ENCODE measurements at regions not wholly inside any gene's neighbourhood (a gene's known extent, or its start where the extent isn't known, plus 50 kb on each side); places are given as distances from the start of the nearest gene placed in this dataset.

DNA sequence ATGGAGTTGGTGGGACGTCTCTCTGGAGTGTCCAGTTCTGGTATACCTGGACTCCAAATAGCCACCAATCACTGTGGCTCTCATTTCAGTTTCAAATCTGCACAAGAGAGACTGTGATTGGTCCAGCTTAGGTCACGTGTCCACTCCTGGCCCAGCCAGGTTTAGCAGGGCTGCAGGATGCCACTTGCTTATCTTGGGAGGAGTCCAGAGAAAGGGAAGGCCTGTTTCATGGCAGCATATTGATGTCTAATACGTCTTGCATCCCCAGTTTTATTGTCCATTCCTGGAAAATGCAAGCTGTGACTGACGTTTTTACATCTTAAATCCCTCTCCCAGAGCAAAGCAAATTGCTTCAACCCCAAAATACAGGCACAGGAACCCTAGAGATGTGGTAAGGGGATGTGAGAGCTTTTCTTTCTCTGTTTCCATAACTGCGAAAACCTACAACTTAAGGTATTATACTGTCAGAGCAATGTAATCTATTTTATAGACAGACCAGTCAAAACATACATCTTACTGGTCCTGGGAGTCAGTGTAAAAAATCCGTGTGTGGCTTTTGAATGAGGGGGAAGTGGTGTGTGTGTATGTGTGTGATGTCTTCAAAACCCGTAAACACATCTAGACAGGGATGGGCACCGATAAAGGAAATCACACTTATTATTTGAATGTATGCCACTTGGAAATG is 274.4 kb downstream of the TLE3 start:
- DNase-seq (ENCODE audit: low read depth): no peak

DNA sequence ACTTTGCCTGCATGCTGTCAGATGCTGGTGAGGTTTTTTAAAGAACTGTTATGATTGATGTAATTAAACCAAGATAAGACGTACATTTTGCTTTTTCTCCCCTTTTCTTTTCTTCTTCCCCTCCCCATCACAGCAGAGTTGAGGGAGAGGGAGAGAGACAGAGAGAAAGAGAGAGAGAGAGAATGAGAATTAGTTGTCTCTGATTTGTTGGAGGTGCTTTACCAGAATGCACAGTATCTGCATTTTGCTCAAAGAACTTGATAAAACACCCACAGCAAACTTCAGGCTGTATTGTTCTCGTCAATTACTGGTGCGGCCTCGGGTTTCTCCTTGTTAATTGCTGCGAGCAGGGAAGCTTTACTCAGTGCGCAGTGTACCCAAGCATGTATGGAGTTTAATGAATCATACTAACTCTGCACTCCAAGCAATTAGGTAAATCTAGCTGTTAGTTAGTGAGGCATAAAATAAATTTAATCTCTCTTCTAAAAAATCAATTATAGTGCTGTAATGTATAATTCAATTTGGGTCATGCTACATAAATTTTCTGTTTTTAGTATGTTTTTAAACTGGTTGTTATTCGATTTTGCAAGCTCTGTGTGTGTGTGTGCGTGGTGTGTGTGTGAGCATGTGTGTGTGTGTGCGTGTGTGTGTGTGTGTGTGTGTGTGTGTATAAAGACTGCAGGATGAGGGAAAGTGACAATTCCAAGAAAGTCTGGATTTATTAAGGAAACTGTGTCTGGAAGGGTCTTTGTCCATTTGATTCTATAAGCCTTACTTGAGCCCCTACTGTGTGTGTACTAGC is 273.4 kb downstream of the TLE3 start:
- DNase-seq (ENCODE audit: low read depth): no peak

DNA sequence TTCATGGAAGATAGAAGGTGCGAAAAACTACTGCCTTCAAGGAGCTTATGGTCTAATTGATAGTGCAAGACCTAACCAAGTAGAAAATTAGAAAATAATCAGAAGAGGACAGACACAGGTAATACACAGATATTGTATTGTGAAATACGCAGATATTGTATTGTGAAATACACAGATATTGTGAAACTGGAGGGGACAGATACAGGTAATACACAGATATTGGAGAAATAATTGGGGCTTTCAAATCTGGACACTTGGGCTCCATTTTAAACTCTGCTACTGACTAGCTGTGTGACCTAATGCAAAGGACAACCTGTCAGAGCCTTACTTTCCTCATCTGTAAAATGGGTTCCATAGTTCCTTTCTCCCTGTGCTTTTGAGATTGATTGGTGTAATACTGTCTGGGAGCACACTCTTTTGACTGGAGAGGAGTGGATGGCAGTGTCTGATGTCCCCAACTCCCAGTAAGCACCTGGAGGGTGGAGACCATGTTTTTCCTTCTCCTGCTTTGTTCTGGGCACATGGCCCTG is 272.8 kb downstream of the TLE3 start:
- DNase-seq (ENCODE audit: low read depth): no peak

DNA sequence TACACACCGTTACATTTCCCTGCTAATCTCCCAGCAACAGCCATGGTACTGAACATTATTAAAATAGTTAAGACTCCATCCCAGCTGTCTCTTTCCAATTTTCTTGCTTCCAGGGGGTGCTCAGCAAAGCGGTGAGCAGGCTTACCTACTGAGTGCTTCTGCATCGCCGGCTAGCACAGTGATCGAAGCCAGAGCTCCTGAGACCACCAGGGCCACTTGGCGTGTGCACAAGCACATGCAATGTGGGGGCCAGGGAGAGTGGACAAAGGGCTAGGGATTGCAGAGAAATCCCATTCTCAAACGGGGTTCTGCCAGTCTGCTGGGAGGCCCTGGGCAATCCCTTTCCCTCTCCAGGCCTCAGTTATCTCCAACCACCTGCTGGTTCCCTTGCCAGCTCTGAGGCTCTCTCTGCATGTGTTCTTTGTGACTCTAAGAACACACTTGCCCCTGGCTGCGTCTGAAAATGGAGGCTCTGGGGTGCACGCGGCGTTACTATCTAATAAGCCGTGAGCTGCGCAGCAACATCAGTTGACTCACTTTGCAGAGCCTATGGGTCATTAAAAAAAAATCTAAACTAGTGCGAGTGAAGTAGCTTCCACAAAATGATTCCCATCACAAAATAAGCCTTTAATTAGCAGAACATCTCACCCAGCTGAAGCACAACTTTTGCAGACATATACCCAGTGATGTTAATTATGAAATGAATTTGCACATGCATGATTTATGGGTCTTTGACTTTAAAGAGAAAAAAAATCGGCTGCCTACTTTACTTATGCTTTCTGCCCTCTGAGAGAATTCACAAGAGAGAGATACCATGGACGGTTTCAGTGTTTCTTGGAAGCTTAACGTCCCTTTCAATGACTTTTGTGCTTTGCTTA is 271.5 kb downstream of the TLE3 start:
- no peak for DNase-seq (ENCODE audit: low read depth)

DNA sequence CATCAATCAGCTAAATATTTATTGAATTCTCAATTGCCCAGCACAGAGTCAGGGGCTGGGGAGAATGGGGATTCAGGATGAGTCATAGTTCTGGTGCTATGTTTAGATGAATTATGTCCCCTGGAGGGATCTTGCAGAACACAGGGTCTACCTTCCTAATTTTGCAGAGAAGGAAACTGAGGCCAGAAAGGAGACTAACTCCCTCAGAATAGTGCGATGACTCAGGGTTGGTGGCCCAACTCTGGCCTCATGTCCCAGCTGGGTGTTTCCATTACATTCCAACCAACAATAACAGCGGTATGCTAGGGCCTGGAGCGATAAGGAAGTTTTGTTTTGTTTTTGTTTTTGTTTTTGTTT is 270.9 kb downstream of the TLE3 start:
- DNase-seq (ENCODE audit: low read depth): no peak

DNA sequence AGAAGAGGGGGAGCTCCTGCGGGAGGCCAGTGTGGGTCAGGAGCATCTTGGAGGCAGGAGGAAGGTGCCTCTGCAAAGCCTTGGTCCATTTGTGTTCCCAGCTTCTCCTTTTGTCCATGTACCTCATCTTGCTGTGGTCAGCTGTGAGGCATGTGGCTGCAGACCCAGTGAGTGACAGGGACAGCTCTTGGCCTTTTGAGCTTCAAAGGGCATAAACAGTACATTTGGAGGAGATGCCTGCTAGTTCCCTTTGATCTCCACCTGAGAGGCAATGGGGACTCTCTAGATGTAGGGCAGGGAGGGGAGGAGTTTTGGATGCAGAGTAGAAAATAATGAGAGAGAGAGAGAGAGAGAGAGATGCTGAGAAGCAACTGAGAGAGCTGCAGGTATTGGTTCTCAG is 270.0 kb downstream of the TLE3 start:
- no peak for DNase-seq (ENCODE audit: low read depth)

DNA sequence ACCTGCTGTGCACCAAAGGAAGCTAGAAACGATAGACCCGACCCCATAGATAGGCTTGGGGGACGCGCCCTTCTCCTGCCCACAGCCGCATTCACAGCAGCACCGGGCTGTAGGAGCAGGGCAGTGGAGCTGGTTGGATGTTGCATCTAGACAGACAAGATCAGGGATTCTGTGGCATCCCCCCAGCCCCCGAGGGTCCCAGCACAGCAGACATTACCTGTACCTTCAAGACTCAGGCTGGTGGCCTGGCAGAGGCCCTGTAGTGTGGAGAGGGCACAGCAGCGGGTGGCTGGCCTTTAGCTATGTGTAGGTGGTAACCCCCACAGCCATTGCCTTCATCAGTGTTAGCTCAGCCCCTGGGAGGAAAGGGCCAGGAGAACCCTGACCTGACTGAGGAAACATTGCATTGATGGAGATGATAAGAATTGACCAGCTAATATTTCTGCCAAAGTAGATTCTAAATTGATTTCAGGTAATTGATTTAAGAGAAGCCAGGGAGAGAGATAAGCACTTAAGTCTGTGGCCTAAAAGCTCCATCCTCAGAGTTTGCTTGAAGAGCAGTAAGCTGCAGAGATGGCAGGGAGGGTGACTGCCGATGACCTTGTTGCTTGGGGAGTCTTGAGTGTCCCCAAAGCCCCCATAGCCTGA is 269.4 kb downstream of the TLE3 start:
- DNase-seq (ENCODE audit: low read depth): no peak

DNA sequence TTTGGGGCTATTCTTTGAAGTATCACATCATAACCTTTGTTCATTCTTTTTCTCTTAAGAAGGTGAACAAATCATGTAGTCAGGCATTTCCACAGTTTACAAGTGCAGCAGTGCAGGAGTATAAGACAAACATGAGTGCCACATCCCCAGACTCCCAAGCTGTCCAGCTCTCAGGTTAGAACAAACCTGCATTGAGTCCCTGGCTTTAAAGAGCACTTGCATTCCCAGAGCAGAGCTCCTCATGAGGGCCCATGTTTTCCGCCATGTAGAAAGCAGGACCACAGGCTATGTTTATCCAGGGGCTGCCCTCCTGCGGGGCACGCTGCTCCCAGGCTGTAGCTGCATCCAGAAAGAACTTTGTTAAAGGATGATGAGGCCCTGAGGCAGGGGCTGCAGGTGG is 267.7 kb downstream of the TLE3 start:
- DNase-seq (ENCODE audit: low read depth): no peak

DNA sequence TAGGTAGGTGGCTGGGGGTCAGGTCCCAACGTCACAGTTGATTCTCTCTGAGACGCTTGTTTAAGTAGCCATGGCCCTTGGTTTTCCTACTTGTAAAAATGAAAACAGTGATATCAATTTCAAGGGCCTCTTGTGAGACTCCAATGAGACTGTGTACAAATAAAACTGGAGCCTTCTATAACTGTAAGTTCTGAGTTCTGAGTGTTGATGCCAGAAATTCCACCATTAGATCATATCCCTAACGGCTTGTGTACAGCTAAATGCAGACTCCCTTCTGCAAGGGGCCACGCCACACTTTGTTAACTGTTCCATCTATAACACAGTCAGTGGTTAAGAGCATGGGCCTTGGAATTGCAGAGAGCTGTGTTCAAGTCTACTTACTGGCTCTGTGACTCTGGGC is 267.3 kb downstream of the TLE3 start:
- DNase-seq (ENCODE audit: low read depth): no peak

DNA sequence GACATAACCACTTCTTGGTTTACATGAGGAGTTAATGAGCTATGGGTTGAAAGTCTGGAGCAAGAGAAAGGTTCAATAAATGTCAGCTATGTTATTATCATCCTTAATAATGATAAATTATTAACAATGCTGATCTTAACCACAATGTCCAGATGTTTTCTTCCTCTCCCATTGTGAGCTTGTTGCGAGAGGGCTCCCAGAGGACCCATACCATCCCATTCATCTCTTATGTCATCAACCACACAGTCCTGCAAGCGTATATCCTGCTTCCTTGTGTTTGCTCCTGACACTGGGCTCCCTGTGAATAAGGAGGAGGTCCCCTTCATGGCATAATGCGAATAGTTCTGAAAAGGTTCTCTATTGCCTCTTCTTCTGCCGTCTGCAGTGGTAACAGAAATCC is 266.8 kb downstream of the TLE3 start:
- DNase-seq (ENCODE audit: low read depth): no peak

DNA sequence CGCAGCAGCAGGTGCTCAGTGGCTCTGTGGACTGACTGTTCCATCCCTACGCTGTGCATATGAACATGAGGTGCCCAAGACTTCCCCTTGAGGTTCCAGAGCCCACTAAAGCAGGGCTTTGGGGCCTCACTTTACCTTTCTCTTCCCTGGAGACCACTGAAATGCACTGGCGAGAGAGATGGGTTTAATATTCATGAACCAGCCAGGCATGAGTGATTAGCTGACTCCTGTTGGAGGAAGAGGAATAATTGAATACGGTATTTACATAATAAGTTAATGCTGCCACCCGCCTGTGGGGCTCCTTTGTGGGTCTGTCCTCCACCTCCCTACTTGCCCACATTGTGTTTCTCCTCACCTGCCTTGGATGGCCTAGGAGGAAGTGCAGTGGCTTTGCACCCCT is 263.4 kb downstream of the TLE3 start:
- no peak for DNase-seq (ENCODE audit: low read depth)

DNA sequence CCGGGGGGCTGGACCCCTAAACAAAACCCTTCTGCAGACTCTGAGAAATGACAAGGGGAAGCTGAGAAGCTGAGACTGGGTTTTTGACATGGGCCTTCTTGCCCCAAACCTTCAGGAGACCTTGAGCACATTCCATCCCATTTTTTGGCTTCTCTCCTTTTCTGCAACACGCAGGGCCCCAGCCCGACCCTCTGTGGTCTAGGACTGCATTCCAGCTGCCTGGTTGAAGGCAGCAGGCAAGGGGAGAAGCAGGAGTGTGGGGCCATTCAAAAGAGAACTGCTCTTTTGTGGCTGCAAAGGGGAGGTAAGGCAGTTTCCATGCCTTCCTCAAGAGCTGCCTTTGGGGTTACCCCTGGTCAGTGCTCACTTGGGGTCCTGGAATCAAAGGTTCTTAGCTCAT is 263.0 kb downstream of the TLE3 start:
- DNase-seq (ENCODE audit: low read depth): no peak

DNA sequence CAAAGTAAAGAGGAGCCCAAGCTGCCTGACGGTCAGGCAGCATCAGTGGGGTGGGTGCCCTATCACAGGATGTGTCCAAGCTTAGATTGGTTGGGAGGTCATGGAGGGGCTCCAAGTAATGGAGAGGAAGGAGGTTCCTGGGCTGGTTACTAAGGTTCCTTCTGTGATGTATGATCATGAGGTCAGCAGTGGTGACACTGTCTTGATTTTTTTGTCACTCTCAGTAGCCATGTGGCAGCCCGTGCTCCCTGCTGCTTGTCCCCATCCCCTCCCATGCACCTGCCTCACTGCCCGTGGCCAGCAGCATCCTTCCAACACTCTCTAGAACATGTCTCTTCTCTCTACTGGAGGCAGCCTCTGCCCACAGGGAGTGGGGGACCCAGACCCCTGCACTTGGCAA is 261.7 kb downstream of the TLE3 start:
- DNase-seq (ENCODE audit: low read depth): no peak

DNA sequence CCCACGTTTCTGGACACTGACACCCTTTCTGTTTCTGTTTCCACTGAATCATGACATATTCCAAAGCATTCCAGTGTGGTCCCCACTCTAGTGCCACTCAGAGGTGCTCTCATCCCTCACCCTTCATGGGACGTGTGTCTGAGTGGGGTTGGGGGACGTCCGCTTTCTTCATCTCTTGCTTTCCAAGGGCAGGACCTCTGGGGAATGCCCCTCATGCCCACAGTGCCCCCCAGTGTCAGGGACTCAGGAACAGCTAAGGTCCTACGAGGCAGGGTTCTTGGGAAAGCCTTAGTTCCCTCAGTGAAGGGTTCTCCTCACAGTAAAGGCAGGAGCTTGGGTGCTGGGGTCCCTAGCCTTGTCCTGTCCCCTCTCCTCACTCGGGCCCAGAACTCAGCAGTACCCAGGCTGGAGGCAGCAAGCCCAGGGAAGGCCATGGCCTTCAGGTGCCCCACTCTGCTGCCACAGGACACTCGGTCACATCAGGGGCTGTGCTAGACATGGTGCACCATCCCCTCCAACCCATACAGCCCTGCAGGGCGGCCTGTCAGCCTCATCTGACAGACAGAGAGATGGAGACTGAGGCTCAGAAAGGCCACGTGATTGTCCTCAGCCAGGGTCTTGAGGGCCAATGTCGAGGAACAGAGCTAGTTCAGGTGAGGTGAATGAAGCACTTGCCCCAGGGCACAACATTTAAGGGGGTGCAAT is 261.0 kb downstream of the TLE3 start:
- no peak for DNase-seq (ENCODE audit: low read depth)

DNA sequence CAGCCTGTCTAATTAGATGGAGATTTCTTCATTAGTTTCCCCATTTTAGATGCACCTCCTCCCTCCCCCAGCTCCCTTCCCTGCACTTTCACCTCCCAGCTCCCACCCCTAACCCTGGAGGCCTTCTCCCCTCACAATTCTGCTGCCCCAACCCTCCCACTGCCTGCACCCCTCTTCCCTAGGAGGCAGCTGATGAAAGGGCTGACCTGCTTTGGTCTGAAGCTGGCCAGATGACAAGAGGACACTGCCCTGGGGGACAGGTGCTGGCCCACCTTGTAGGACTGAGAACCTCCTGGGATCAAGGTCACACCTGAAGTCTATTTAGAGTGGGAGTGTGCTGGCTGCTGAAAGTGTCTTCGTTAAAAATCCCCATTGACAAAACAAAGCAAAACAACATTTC is 259.4 kb downstream of the TLE3 start:
- no peak for DNase-seq (ENCODE audit: low read depth)

DNA sequence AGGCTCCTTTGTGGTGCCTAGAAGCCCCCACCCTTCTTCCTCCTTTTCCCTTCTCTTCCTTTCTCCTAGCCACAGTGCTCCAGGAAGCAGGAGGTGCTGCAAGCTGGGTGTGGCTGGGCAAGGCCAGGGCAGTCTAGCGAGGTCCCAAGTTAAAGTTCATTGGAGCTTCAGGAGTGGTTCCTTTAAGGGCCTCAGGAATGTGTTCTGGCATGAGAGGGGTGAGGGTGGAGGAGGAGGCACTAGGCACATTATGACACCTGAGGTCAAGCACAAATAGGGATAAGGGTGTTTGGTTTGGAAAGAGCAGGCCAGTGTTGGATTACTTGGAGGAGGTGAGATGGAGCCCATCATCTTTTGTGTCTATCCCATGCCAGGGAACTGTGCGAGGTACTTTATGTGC is 258.7 kb downstream of the TLE3 start:
- no peak for DNase-seq (ENCODE audit: low read depth)

DNA sequence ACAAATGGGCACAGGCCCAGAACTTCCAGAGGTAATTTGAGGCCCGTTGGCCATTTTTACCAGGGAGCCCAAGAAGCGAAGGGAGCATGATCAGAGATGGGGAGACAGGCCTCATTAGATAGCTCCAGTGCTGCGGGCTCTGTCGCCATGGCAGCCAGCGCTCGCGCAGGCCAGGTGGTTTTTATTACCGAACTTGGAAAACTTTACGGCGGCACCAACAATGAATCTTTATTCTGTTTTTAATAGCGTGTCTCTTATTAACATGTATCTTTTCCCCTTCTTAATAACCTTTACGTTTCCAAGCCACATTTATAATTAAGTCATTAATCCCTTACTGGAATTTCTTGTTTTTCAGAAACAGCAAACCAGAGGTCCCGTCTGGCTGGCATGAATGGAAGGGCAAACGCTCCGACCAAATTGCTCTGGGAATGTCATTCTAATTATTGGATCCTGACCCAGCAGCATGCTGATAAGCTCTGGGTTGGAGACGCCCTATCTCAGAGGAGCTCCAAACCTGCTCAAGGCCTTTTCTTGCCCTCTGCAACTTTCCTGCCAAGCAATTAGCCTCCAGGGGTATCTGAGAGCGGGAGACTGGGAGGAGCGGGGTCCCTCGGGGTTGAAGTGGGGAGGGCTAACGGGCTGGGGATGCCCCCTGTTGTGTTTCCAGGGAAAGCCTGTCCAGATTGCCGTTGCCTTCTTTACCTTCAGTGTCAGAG is 256.4 kb downstream of the TLE3 start:
- DNase-seq (ENCODE audit: low read depth): no peak

DNA sequence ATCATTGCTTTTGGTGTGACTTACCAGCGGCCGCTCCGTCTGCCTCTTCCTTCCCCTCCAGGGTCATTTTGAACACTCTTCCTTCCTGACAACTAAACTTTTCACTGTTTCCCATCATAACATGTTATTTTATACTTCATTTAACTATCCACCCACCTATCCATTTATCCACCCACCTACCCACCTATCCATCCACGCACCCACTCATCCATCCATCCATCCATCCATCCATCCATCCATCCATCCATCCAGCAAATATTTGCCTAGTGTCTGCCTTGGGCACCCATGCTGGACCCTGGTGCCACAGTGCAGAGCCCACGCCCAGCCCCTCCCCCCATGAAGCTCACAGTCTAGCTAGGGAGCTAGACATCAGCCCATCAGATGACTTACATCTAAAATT is 254.9 kb downstream of the TLE3 start:
- no peak for DNase-seq (ENCODE audit: low read depth)

DNA sequence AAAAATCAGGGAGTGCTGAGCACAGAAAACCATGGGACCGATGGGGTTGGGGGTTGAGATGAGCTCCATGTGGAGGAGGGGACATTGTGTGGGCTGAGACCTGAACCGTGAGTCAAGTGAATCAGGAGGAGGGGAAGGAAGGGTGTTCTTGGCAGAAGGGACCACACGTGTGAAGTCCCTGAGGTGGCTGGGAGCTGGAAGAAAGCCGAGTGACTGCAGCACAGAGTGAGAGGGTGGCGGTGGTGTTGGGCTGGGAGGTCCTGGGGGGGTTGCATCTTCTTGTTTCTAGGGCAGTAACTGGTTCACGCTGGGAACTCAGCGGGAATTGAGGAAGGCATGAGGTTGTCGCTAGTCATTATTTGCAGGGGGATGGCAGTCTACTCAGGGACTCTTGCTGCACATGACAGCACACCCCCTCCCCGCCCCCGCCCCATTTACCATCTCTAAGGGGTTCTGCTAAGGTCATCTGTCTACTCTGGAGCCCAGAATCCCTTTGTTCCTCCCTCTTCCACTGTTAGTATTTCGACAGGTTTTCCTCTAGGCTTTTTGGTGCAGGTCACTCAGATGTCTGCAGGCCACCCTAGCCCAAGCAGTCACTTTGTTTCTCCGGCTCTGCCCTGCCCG is 254.3 kb downstream of the TLE3 start:
- DNase-seq (ENCODE audit: low read depth): no peak

DNA sequence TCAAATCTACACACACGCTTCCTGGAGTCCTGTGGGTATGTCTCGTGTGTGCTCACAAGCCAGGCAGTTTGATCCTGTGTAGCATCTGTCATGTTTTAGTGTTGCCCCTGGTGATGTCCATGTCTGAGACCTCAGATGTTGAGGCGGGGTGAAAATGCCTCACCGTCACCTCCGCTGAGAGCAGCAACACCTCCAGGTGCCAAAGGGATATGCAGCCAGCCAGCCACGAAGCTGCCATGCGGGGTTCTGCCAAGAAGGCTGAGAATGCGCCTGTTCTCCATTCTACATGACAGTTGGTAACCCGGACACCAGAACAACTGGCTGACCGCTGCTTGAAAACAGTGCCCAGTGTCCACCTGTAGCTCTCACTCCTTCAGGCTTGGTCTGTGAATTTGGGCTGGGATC is 253.8 kb downstream of the TLE3 start:
- DNase-seq (ENCODE audit: low read depth): no peak
